Uterus (tissue), 2 donors: ENCODE measurements at regions not wholly inside any gene's neighbourhood (a gene's known extent, or its start where the extent isn't known, plus 50 kb on each side); places are given as distances from the start of the nearest gene placed in this dataset.
"Not testable (repeated sequence)": the region's sequence is repeated elsewhere in the genome, so short reads cannot be mapped to it uniquely, and the experiment has no call there.

ENCODE experiments used
- CTCF ChIP-seq, 4 experiments: fragments of 200-600 bp in 2 of 4; fragments of 450-650 bp in 2 of 4; sonication (generic) in 2 of 4; IDR thresholded peaks; one replicate each; pipeline ENCODE4 v1.5.1; 2016 to 2019; ENCODE audit warnings: antibody characterized with exemption in 4 of 4, mild to moderate bottlenecking in 2 of 4, moderate library complexity in 1 of 4
- POLR2A ChIP-seq, 2 donors: fragments of 450-650 bp; IDR thresholded peaks; one replicate each; pipeline ENCODE4 v1.6.1; 2016; ENCODE audit warnings: antibody characterized with exemption in 2 of 2, mild to moderate bottlenecking in 1 of 2, moderate library complexity in 1 of 2

GRCh38 chr15:20343395-20344211 is 198.0 kb downstream of the GOLGA6L6 start:
- not testable (repeated sequence) for TF ChIP-seq CTCF, POLR2A (IDR thresholded peaks at IDR 0.05)
